ENCODE measurements at regions not wholly inside any gene's neighbourhood (a gene's known extent, or its start where the extent isn't known, plus 50 kb on each side); places are given as distances from the start of the nearest gene placed in this dataset.
"Not testable (repeated sequence)": the region's sequence is repeated elsewhere in the genome, so short reads cannot be mapped to it uniquely, and the experiment has no call there.

- Histone ChIP-seq H3K27me3 (peaks cover 0 to 13% (median 0%) of the 10 kb centered on the region in 7 donors), H3K36me3 (no peaks in the 10 kb centered on the region), H3K4me3 (no peak overlapping the region), H3K27ac (no peak overlapping the region), H3K4me1 (no peaks in the 10 kb centered on the region), H3K9me3 (no peaks in the 10 kb centered on the region)
- intact Hi-C loops (cut with DNase I): no loop called here
- no peak for DNase-seq
- WGBS, 2 donors: 89 to 95% methylated on average over 10 of the region's 10 CpGs
- TF ChIP-seq, protein P1, sequence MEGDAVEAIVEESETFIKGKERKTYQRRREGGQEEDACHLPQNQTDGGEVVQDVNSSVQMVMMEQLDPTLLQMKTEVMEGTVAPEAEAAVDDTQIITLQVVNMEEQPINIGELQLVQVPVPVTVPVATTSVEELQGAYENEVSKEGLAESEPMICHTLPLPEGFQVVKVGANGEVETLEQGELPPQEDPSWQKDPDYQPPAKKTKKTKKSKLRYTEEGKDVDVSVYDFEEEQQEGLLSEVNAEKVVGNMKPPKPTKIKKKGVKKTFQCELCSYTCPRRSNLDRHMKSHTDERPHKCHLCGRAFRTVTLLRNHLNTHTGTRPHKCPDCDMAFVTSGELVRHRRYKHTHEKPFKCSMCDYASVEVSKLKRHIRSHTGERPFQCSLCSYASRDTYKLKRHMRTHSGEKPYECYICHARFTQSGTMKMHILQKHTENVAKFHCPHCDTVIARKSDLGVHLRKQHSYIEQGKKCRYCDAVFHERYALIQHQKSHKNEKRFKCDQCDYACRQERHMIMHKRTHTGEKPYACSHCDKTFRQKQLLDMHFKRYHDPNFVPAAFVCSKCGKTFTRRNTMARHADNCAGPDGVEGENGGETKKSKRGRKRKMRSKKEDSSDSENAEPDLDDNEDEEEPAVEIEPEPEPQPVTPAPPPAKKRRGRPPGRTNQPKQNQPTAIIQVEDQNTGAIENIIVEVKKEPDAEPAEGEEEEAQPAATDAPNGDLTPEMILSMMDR (IDR thresholded peaks at IDR 0.05): no peak
- ATAC-seq: no peak
Observed at GRCh38 chr2:72026819-72027425, 120.7 kb downstream of the CYP26B1 start.

- H3K27me3 ChIP-seq: peaks cover 0 to 13% (median 0%) of the 10 kb centered on the region in 7 donors
- ATAC-seq (no peak), DNase-seq (peak in 1 of 2 donors; percentile 2)
- H3K4me3 ChIP-seq: no peak overlapping the region
- H3K36me3 ChIP-seq: no peaks in the 10 kb centered on the region
- intact Hi-C loops (cut with DNase I): no loop called here
- H3K9me3 ChIP-seq: no peaks in the 10 kb centered on the region
- H3K4me1 ChIP-seq: no peaks in the 10 kb centered on the region
- TF ChIP-seq, protein P1 (IDR thresholded peaks at IDR 0.05): no peak
- H3K27ac ChIP-seq: no peak overlapping the region
- WGBS, 2 donors: 82 to 84% methylated on average over 16 of the region's 16 CpGs
Observed at GRCh38 chr2:72024451-72025175, 123.0 kb downstream of the CYP26B1 start.

DNA sequence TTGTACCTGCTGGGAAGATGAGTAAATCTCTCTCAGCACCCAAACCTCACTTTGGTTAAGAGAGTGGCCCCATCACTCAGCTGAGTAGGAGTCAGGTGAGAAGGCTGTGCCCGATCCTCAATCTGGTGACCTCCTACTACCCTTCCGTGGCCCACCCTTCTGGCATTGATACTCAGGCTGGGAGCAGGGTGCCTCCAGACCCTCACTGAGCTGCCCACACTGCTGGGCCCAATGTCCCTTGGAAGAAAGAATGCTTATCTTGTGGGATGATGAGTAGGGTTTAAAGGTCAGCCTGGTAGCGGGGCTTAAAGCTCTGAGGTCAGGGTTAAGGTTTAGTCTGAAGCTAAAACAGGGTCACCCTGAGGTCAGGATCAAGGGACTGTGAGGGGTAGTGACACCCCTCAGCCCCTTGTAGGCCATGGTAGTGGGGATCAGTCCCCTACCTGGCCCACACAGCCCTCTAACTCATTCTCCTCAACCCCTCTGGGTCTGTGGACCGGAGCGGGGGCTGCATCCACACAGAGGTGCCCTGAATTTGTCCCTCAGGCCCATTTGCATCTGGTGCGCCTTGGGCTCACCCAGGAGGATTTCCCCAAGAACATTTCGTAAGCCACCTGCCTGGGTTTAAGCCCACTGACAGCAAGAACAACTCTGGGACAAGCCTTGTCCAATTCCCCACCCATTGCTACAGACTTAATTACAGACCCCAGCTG lies 123.8 kb downstream of the CYP26B1 start:
- Histone ChIP-seq H3K27ac (no peak overlapping the region), H3K27me3 (peaks cover 0 to 10% (median 0%) of the 10 kb centered on the region in 7 donors), H3K4me3 (no peak overlapping the region), H3K4me1 (no peaks in the 10 kb centered on the region), H3K9me3 (no peaks in the 10 kb centered on the region), H3K36me3 (no peaks in the 10 kb centered on the region)
- intact Hi-C loops (cut with DNase I): no loop called here
- 95 to 98% methylated on average over 7 of the region's 7 CpGs for WGBS, 2 donors
- DNase-seq (peak in 1 of 2 donors; percentile 0), ATAC-seq (peak in 1 of 8 donors; percentile 15)
- TF ChIP-seq, protein P1 (IDR thresholded peaks at IDR 0.05): no peak

DNA sequence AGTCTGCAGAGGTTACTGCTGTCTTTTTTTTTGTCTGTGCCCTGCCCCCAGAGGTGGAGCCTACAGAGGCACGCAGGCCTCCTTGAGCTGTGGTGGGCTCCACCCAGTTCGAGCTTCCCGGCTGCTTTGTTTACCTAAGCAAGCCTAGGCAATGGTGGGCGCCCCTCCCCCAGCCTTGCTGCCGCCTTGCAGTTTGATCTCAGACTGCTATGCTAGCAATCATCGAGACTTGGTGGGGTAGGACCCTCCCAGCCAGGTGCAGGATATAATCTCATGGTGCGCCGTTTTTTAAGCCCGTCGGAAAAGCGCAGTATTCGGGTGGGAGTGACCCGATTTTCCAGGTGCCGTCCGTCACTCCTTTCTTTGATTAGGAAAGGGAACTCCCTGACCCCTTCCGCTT lies 126.3 kb downstream of the CYP26B1 start:
- H3K36me3 ChIP-seq; H3K27me3 ChIP-seq; intact Hi-C loops (cut with DNase I); H3K9me3 ChIP-seq; ATAC-seq; H3K4me1 ChIP-seq; H3K27ac ChIP-seq; H3K4me3 ChIP-seq: not testable (repeated sequence)
- 81 to 89% methylated on average over 13 to 14 of the region's 16 CpGs for WGBS, 2 donors
- peak in 1 of 2 donors; percentile 0 for DNase-seq
